SK-N-SH (cell line): ENCODE measurements at regions not wholly inside any gene's neighbourhood (a gene's known extent, or its start where the extent isn't known, plus 50 kb on each side); places are given as distances from the start of the nearest gene placed in this dataset.
A peak's percentile ranks its signal among the peaks of the same experiment; 100 is the strongest.

Experiments
- CTCF ChIA-PET: fragments of 300-600, 350-600 bp; formaldehyde crosslinking; extraction: SDS; loops from one replicate; lab custom pipeline; 2021; lab: Yijun Ruan, JAX
- POLR2A ChIA-PET: fragments of 350-600 bp; sonication (Branson Sonifier 250); formaldehyde crosslinking; extraction: SDS; loops from one replicate; lab custom pipeline; 2020; ENCODE audit warnings: antibody characterized with exemption, inconsistent platforms; lab: Yijun Ruan, JAX
- DNase-seq: peaks from one replicate; pipeline ENCODE4 v3.0.0; 2012
- H2AFZ ChIP-seq: fragments of 200-600 bp; sonication (generic); 2 replicates; pipeline ENCODE4 v1.8.1; 2016; ENCODE audit warnings: antibody characterized with exemption, mild to moderate bottlenecking, low read depth
- H3F3A ChIP-seq: fragments of 200-600 bp; sonication (generic); replicated peaks from 2 replicates; pipeline ENCODE3; 2016; ENCODE audit warnings: antibody characterized with exemption, mild to moderate bottlenecking; ENCODE audit not compliant: insufficient read depth
- H3K27ac ChIP-seq, 2 experiments: fragments of 200-500 bp in 1 of 2; fragments of 200-600 bp in 1 of 2; sonication (Bioruptor generic) in 1 of 2; sonication (generic), shearing (Covaris generic) in 1 of 2; 2 replicates each; pipeline versions ENCODE4 v1.5.1 to v1.6.1; 2014 to 2016; ENCODE audit warnings: low read depth in 2 of 2, inconsistent platforms in 1 of 2, low read length in 1 of 2, mild to moderate bottlenecking in 1 of 2, mixed read lengths in 1 of 2
- H3K27me3 ChIP-seq: fragments of 200-600 bp; sonication (generic), shearing (Covaris generic); 2 replicates; pipeline ENCODE4 v1.6.1; 2016; ENCODE audit warnings: mixed run types; ENCODE audit not compliant: insufficient read depth
- H3K36me3 ChIP-seq, 2 experiments: fragments of 200-500 bp in 1 of 2; fragments of 200-600 bp in 1 of 2; sonication (Bioruptor generic) in 1 of 2; sonication (generic) in 1 of 2; replicated peaks in 1 of 2; 2 replicates each; pipeline versions ENCODE3 to v1.5.1; 2014 to 2016; ENCODE audit warnings: low read length in 1 of 2, mild to moderate bottlenecking in 1 of 2; ENCODE audit not compliant: insufficient read depth in 2 of 2, control insufficient read depth in 1 of 2
- H3K4me1 ChIP-seq, 2 experiments: fragments of 200-500 bp in 1 of 2; fragments of 200-600 bp in 1 of 2; sonication (Bioruptor generic) in 1 of 2; sonication (generic), shearing (Covaris generic) in 1 of 2; 2 replicates each; pipeline versions ENCODE4 v1.5.1 to v1.6.1; 2014 to 2016; ENCODE audit warnings: low read depth in 1 of 2, low read length in 1 of 2, mixed run types in 1 of 2; ENCODE audit not compliant: insufficient read depth in 2 of 2, control insufficient read depth in 1 of 2
- H3K4me2 ChIP-seq: fragments of 200-600 bp; sonication (generic), shearing (Covaris generic); 2 replicates; pipeline ENCODE4 v1.6.1; 2017; ENCODE audit warnings: mixed run types
- H3K4me3 ChIP-seq, 2 experiments: fragments of 200-500 bp in 1 of 2; fragments of 200-600 bp in 1 of 2; sonication (Bioruptor generic) in 1 of 2; sonication (generic), shearing (Covaris generic) in 1 of 2; 2 replicates each; pipeline versions ENCODE4 v1.5.1 to v1.8.1; 2014 to 2016; ENCODE audit warnings: low read depth in 2 of 2, inconsistent platforms in 1 of 2, low read length in 1 of 2, mild to moderate bottlenecking in 1 of 2, mixed read lengths in 1 of 2, moderate library complexity in 1 of 2
- H3K79me2 ChIP-seq: fragments of 200-600 bp; sonication (generic); 2 replicates; pipeline ENCODE4 v1.8.1; 2017; ENCODE audit warnings: mild to moderate bottlenecking; ENCODE audit not compliant: insufficient read depth
- H3K9ac ChIP-seq: fragments of 200-600 bp; sonication (generic); 2 replicates; pipeline ENCODE4 v1.6.1; 2017; ENCODE audit warnings: mixed run types
- H3K9me2 ChIP-seq: fragments of 200-600 bp; sonication (generic); 2 replicates; pipeline ENCODE4 v1.6.1; 2017; ENCODE audit warnings: mixed run types
- H3K9me3 ChIP-seq: fragments of 200-600 bp; sonication (generic); 2 replicates; pipeline ENCODE4 v1.6.1; 2017; ENCODE audit warnings: mixed run types, mild to moderate bottlenecking, moderate library complexity
- H4K20me1 ChIP-seq: fragments of 200-600 bp; sonication (generic); 2 replicates; pipeline ENCODE4 v1.6.1; 2017; ENCODE audit warnings: mild to moderate bottlenecking, mixed run types; ENCODE audit not compliant: insufficient read depth
- ELF1 ChIP-seq: IDR thresholded peaks from 2 replicates; pipeline ENCODE4 v1.4.0; 2012
- FOXJ3 ChIP-seq: sonication (generic); formaldehyde crosslinking; IDR thresholded peaks from 2 replicates; pipeline ENCODE4 v1.5.1; 2020; ENCODE audit warnings: mild to moderate bottlenecking, missing genetic modification reagents
- FOXM1 ChIP-seq: IDR thresholded peaks from 2 replicates; pipeline ENCODE4 v1.4.0; 2012; ENCODE audit warnings: low read depth, mild to moderate bottlenecking
- GATA2 ChIP-seq: sonication (generic); formaldehyde crosslinking; IDR thresholded peaks from 2 replicates; pipeline ENCODE4 v1.5.0; 2020; ENCODE audit warnings: mild to moderate bottlenecking, missing genetic modification reagents
- MEF2A ChIP-seq: IDR thresholded peaks from 2 replicates; pipeline ENCODE4 v1.4.0; 2012; ENCODE audit warnings: low read depth, borderline replicate concordance
- MXI1 ChIP-seq: IDR thresholded peaks from 2 replicates; pipeline ENCODE4 v1.6.1; 2012; ENCODE audit warnings: mild to moderate bottlenecking, low read depth, low read length, improper control_type of control experiment
- NFIC ChIP-seq: IDR thresholded peaks from 2 replicates; pipeline ENCODE4 v1.4.0; 2012; ENCODE audit warnings: borderline replicate concordance
- POLR2AphosphoS5 ChIP-seq: IDR thresholded peaks from 2 replicates; pipeline ENCODE4 v1.6.1; 2012; ENCODE audit warnings: low read depth, low read length
- RFX5 ChIP-seq: IDR thresholded peaks from 2 replicates; pipeline ENCODE4 v1.6.1; 2012; ENCODE audit warnings: mild to moderate bottlenecking, improper control_type of control experiment, low read length
- RXRA ChIP-seq: IDR thresholded peaks from 2 replicates; pipeline ENCODE4 v1.4.0; 2012; ENCODE audit warnings: low read depth, mild to moderate bottlenecking, borderline replicate concordance
- SMC3 ChIP-seq: IDR thresholded peaks from 2 replicates; pipeline ENCODE4 v1.6.1; 2012; ENCODE audit warnings: low read depth, low read length, improper control_type of control experiment
- TAF1 ChIP-seq: IDR thresholded peaks from 2 replicates; pipeline ENCODE4 v1.6.1; 2012; ENCODE audit warnings: low read depth, mild to moderate bottlenecking, low read length, moderate library complexity, borderline replicate concordance
- TCF12 ChIP-seq: IDR thresholded peaks from 2 replicates; pipeline ENCODE4 v1.4.0; 2012
- YY1 ChIP-seq: IDR thresholded peaks from 2 replicates; pipeline ENCODE4 v1.4.0; 2012; ENCODE audit warnings: low read depth, mild to moderate bottlenecking
- WGBS: methylation state at CpG from one replicate; pipeline ENCODE4 v1.1.6; 2017; ENCODE audit warnings: low lambda C conversion rate; 5-methylcytosine and 5-hydroxymethylcytosine counted together
- TF ChIP-seq, protein P1 (sequence below): IDR thresholded peaks from 2 replicates; pipeline ENCODE4; 2012
- TF ChIP-seq, protein P2 (sequence below): fragments of 200-600 bp; sonication (generic); IDR thresholded peaks from 2 replicates; pipeline ENCODE4 v1.6.1; 2017; ENCODE audit warnings: antibody characterized with exemption, mild to moderate bottlenecking, moderate library complexity
- TF ChIP-seq, protein P3 (sequence below): IDR thresholded peaks from 2 replicates; pipeline ENCODE4 v1.4.0; 2012; ENCODE audit warnings: low read depth, borderline replicate concordance
- TF ChIP-seq, protein P4 (sequence below): IDR thresholded peaks from 2 replicates; pipeline ENCODE4 v1.6.1; 2012; ENCODE audit warnings: mild to moderate bottlenecking, low read depth, low read length, moderate library complexity
- TF ChIP-seq, protein P5 (sequence below): IDR thresholded peaks from 2 replicates; pipeline ENCODE4 v1.4.0; 2012; ENCODE audit warnings: low read depth, borderline replicate concordance
- TF ChIP-seq, protein P6 (sequence below): fragments of 150-350 bp; IDR thresholded peaks from 2 replicates; pipeline ENCODE4 v1.6.1; 2017; ENCODE audit warnings: antibody characterized with exemption, low read length, low read depth, borderline replicate concordance

DNA sequence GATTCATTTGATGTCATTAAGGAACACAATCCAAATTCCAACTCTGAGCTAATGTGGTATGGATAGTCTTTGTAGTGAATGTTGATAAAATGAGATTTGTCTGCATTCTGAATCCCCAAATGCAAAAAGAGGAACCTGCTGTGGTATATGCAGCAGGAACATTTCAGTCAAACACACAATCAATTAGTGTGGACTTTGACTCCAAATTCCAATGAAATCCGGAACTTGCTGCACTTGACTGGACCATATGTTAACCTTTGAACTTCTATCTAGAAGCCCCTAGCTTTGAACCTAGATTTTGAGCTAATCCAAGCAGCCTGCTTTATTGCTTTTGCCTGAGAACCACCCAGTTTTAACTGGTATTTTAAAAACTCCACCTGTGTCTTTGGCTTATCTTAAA lies 341.3 kb downstream of the SPRY2 start:
- POLR2A ChIA-PET, result no interaction called here
- TF ChIP-seq POLR2AphosphoS5 (no peak), MEF2A (no peak), RFX5 (no peak), TAF1 (no peak), FOXM1 (no peak), SMC3 (no peak), RXRA (no peak), MXI1 (no peak), GATA2 (CRISPR knock-in tag) (no peak), ELF1 (no peak), YY1 (no peak), FOXJ3 (CRISPR knock-in tag) (no peak), NFIC (no peak), TCF12 (no peak)
- TF ChIP-seq, protein P1, sequence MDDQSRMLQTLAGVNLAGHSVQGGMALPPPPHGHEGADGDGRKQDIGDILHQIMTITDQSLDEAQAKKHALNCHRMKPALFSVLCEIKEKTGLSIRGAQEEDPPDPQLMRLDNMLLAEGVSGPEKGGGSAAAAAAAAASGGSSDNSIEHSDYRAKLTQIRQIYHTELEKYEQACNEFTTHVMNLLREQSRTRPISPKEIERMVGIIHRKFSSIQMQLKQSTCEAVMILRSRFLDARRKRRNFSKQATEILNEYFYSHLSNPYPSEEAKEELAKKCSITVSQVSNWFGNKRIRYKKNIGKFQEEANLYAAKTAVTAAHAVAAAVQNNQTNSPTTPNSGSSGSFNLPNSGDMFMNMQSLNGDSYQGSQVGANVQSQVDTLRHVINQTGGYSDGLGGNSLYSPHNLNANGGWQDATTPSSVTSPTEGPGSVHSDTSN, result no peak
- TF ChIP-seq, protein P2, sequence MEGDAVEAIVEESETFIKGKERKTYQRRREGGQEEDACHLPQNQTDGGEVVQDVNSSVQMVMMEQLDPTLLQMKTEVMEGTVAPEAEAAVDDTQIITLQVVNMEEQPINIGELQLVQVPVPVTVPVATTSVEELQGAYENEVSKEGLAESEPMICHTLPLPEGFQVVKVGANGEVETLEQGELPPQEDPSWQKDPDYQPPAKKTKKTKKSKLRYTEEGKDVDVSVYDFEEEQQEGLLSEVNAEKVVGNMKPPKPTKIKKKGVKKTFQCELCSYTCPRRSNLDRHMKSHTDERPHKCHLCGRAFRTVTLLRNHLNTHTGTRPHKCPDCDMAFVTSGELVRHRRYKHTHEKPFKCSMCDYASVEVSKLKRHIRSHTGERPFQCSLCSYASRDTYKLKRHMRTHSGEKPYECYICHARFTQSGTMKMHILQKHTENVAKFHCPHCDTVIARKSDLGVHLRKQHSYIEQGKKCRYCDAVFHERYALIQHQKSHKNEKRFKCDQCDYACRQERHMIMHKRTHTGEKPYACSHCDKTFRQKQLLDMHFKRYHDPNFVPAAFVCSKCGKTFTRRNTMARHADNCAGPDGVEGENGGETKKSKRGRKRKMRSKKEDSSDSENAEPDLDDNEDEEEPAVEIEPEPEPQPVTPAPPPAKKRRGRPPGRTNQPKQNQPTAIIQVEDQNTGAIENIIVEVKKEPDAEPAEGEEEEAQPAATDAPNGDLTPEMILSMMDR, result no peak
- TF ChIP-seq, protein P3, sequence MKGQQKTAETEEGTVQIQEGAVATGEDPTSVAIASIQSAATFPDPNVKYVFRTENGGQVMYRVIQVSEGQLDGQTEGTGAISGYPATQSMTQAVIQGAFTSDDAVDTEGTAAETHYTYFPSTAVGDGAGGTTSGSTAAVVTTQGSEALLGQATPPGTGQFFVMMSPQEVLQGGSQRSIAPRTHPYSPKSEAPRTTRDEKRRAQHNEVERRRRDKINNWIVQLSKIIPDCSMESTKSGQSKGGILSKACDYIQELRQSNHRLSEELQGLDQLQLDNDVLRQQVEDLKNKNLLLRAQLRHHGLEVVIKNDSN, result no peak
- TF ChIP-seq, protein P4, sequence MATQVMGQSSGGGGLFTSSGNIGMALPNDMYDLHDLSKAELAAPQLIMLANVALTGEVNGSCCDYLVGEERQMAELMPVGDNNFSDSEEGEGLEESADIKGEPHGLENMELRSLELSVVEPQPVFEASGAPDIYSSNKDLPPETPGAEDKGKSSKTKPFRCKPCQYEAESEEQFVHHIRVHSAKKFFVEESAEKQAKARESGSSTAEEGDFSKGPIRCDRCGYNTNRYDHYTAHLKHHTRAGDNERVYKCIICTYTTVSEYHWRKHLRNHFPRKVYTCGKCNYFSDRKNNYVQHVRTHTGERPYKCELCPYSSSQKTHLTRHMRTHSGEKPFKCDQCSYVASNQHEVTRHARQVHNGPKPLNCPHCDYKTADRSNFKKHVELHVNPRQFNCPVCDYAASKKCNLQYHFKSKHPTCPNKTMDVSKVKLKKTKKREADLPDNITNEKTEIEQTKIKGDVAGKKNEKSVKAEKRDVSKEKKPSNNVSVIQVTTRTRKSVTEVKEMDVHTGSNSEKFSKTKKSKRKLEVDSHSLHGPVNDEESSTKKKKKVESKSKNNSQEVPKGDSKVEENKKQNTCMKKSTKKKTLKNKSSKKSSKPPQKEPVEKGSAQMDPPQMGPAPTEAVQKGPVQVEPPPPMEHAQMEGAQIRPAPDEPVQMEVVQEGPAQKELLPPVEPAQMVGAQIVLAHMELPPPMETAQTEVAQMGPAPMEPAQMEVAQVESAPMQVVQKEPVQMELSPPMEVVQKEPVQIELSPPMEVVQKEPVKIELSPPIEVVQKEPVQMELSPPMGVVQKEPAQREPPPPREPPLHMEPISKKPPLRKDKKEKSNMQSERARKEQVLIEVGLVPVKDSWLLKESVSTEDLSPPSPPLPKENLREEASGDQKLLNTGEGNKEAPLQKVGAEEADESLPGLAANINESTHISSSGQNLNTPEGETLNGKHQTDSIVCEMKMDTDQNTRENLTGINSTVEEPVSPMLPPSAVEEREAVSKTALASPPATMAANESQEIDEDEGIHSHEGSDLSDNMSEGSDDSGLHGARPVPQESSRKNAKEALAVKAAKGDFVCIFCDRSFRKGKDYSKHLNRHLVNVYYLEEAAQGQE, result no peak
- TF ChIP-seq, protein P5, sequence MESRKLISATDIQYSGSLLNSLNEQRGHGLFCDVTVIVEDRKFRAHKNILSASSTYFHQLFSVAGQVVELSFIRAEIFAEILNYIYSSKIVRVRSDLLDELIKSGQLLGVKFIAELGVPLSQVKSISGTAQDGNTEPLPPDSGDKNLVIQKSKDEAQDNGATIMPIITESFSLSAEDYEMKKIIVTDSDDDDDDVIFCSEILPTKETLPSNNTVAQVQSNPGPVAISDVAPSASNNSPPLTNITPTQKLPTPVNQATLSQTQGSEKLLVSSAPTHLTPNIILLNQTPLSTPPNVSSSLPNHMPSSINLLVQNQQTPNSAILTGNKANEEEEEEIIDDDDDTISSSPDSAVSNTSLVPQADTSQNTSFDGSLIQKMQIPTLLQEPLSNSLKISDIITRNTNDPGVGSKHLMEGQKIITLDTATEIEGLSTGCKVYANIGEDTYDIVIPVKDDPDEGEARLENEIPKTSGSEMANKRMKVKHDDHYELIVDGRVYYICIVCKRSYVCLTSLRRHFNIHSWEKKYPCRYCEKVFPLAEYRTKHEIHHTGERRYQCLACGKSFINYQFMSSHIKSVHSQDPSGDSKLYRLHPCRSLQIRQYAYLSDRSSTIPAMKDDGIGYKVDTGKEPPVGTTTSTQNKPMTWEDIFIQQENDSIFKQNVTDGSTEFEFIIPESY, result no peak
- TF ChIP-seq, protein P6, sequence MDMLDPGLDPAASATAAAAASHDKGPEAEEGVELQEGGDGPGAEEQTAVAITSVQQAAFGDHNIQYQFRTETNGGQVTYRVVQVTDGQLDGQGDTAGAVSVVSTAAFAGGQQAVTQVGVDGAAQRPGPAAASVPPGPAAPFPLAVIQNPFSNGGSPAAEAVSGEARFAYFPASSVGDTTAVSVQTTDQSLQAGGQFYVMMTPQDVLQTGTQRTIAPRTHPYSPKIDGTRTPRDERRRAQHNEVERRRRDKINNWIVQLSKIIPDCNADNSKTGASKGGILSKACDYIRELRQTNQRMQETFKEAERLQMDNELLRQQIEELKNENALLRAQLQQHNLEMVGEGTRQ, result no peak
- TF ChIP-seq, all 33 proteins: peak for 0
- H3K27me3 ChIP-seq, result no peaks in the 10 kb centered on the region
- H3K79me2 ChIP-seq, result no peaks in the 10 kb centered on the region
- no peak for DNase-seq
- H3K9me2 ChIP-seq, result no peaks in the 10 kb centered on the region
- H3K4me1 ChIP-seq, result peaks cover 12 to 29% of the 10 kb centered on the region in 2 experiments
- WGBS, result 100% methylated on average over 1 of the region's 1 CpG
- peak overlapping the region; percentile 84 to 95; a peak in 3 of 4 replicates for H3K27ac ChIP-seq
- H3F3A ChIP-seq, result peaks cover 34% of the 10 kb centered on the region
- H3K4me2 ChIP-seq, result no peak overlapping the region
- no peaks in the 10 kb centered on the region for H3K9me3 ChIP-seq
- H2AFZ ChIP-seq, result no peak overlapping the region
- CTCF ChIA-PET, result interaction anchor here (0.6 to 0.7 kb wide), 2 partner anchors 13 to 26 kb away, joined by 3 read pairs; no protein-coding TSS in a partner anchor
- H3K36me3 ChIP-seq, result no peaks in the 10 kb centered on the region
- no peak overlapping the region for H3K9ac ChIP-seq
- H4K20me1 ChIP-seq, result no peaks in the 10 kb centered on the region
- no peak overlapping the region for H3K4me3 ChIP-seq
